H9 (cell line): ENCODE measurements at regions not wholly inside any gene's neighbourhood (a gene's known extent, or its start where the extent isn't known, plus 50 kb on each side); places are given as distances from the start of the nearest gene placed in this dataset.

ENCODE experiments used
- DNase-seq: peaks from one replicate; pipeline ENCODE4 v3.0.0-alpha.2; 2017
- H2AFZ ChIP-seq: one replicate; pipeline ENCODE4 v1.6.1; 2013; ENCODE audit warnings: mild to moderate bottlenecking, low read length, control low read depth, moderate library complexity
- H2AK5ac ChIP-seq: 2 replicates; pipeline ENCODE4 v1.6.1; 2013; ENCODE audit warnings: low read length, control low read depth, mixed read lengths; ENCODE audit not compliant: insufficient read length
- H2BK120ac ChIP-seq: one replicate; pipeline ENCODE4 v1.6.1; 2013; ENCODE audit warnings: low read depth, mild to moderate bottlenecking, low read length, control low read depth, inconsistent platforms; ENCODE audit not compliant: poor library complexity, severe bottlenecking
- H2BK12ac ChIP-seq: 2 replicates; pipeline ENCODE4 v1.6.1; 2013; ENCODE audit warnings: low read length, control low read depth, mixed read lengths, low read depth; ENCODE audit not compliant: insufficient read length
- H2BK15ac ChIP-seq: 2 replicates; pipeline ENCODE4 v1.6.1; 2013; ENCODE audit warnings: low read depth, low read length, control low read depth
- H2BK20ac ChIP-seq: one replicate; pipeline ENCODE4 v1.6.1; 2013; ENCODE audit warnings: low read depth, mild to moderate bottlenecking, low read length, control low read depth, inconsistent platforms; ENCODE audit not compliant: poor library complexity, severe bottlenecking
- H2BK5ac ChIP-seq: 2 replicates; pipeline ENCODE4 v1.6.1; 2013; ENCODE audit warnings: low read length, control low read depth, mixed read lengths; ENCODE audit not compliant: insufficient read length
- H3K14ac ChIP-seq: 2 replicates; pipeline ENCODE4 v1.6.1; 2013; ENCODE audit warnings: low read length, control low read depth; ENCODE audit not compliant: insufficient read depth
- H3K18ac ChIP-seq: 2 replicates; pipeline ENCODE4 v1.6.1; 2013; ENCODE audit warnings: low read depth, mild to moderate bottlenecking, mixed read lengths, low read length, control low read depth; ENCODE audit not compliant: insufficient read length
- H3K23ac ChIP-seq: 2 replicates; pipeline ENCODE4 v1.6.1; 2013; ENCODE audit warnings: low read length, control low read depth, mixed read lengths, low read depth; ENCODE audit not compliant: insufficient read length
- H3K23me2 ChIP-seq: 2 replicates; pipeline ENCODE4 v1.6.1; 2013; ENCODE audit warnings: low read depth, mild to moderate bottlenecking, mixed read lengths, low read length, control low read depth; ENCODE audit not compliant: insufficient read length, poor library complexity, severe bottlenecking
- H3K27ac ChIP-seq: 2 replicates; pipeline ENCODE4 v1.5.1; 2013; ENCODE audit warnings: low read length, control low read depth, mixed read lengths, low read depth; ENCODE audit not compliant: insufficient read length
- H3K27me3 ChIP-seq: 2 replicates; pipeline ENCODE4 v1.6.1; 2013; ENCODE audit warnings: low read length, control low read depth, inconsistent platforms; ENCODE audit not compliant: insufficient read depth
- H3K4ac ChIP-seq: 2 replicates; pipeline ENCODE4 v1.6.1; 2013; ENCODE audit warnings: low read depth, mild to moderate bottlenecking, control low read depth, inconsistent platforms, low read length, moderate library complexity
- H3K4me1 ChIP-seq: 2 replicates; pipeline ENCODE4 v1.6.1; 2013; ENCODE audit warnings: low read length, control low read depth, inconsistent platforms; ENCODE audit not compliant: insufficient read depth
- H3K4me2 ChIP-seq: 2 replicates; pipeline ENCODE4 v1.6.1; 2013; ENCODE audit warnings: low read length, control low read depth, mixed read lengths; ENCODE audit not compliant: insufficient read length, insufficient read depth
- H3K56ac ChIP-seq: 2 replicates; pipeline ENCODE4 v1.6.1; 2013; ENCODE audit warnings: low read depth, mild to moderate bottlenecking, mixed read lengths, low read length, control low read depth; ENCODE audit not compliant: insufficient read length
- H3K79me1 ChIP-seq: 2 replicates; pipeline ENCODE4 v1.6.1; 2013; ENCODE audit warnings: low read depth, mild to moderate bottlenecking, moderate library complexity, low read length, control low read depth, inconsistent platforms; ENCODE audit not compliant: insufficient read depth, poor library complexity, severe bottlenecking
- H3K79me2 ChIP-seq: 2 replicates; pipeline ENCODE4 v1.6.1; 2013; ENCODE audit warnings: low read length, control low read depth, inconsistent platforms; ENCODE audit not compliant: insufficient read depth
- H3K9ac ChIP-seq: 2 replicates; pipeline ENCODE4 v1.6.1; 2013; ENCODE audit warnings: low read length, control low read depth, mixed read lengths; ENCODE audit not compliant: insufficient read length; ENCODE audit errors: extremely low read depth
- H3K9me3 ChIP-seq: one replicate; pipeline ENCODE4 v1.6.1; 2013; ENCODE audit warnings: low read depth, low read length, inconsistent platforms; ENCODE audit not compliant: control insufficient read depth
- H3T11ph ChIP-seq: one replicate; pipeline ENCODE4 v1.6.1; 2013; ENCODE audit warnings: mild to moderate bottlenecking, low read length, control low read depth, inconsistent platforms
- H4K20me1 ChIP-seq: one replicate; pipeline ENCODE4 v1.6.1; 2013; ENCODE audit not compliant: control insufficient read depth, insufficient read length, insufficient read depth
- H4K5ac ChIP-seq: 2 replicates; pipeline ENCODE4 v1.6.1; 2013; ENCODE audit warnings: low read depth, mild to moderate bottlenecking, mixed read lengths, low read length, control low read depth; ENCODE audit not compliant: insufficient read length
- H4K8ac ChIP-seq: replicated peaks from 2 replicates; pipeline ENCODE4 v1.6.1; 2013; ENCODE audit warnings: low read length, control low read depth, mixed read lengths, low read depth; ENCODE audit not compliant: insufficient read length
- H4K91ac ChIP-seq: 2 replicates; pipeline ENCODE4 v1.6.1; 2013; ENCODE audit warnings: low read depth, mild to moderate bottlenecking, moderate library complexity, mixed read lengths, low read length, control low read depth; ENCODE audit not compliant: insufficient read length
- H3K27ac Mint-ChIP-seq, 3 experiments: 2 replicates in 2 of 3; 3 replicates in 1 of 3; pipeline ENCODE4 v1.8.0; 2020 to 2021; ENCODE audit warnings: mixed read lengths in 3 of 3, mild to moderate bottlenecking in 1 of 3, moderate library complexity in 1 of 3
- H3K27me3 Mint-ChIP-seq: 2 replicates; pipeline ENCODE4 v1.8.0; 2021; ENCODE audit warnings: low read depth, mild to moderate bottlenecking, moderate library complexity, mixed read lengths
- H3K36me3 Mint-ChIP-seq, 3 experiments: 2 replicates in 2 of 3; 3 replicates in 1 of 3; pipeline ENCODE4 v1.8.0; 2020 to 2021; ENCODE audit warnings: low read depth in 3 of 3, mixed read lengths in 3 of 3; ENCODE audit not compliant: insufficient read depth in 1 of 3
- H3K4me1 Mint-ChIP-seq, 2 experiments: 2 replicates each; pipeline ENCODE4 v1.8.0; 2020; ENCODE audit warnings: mixed read lengths in 2 of 2
- H3K4me3 Mint-ChIP-seq, 2 experiments: 2 replicates in 1 of 2; 3 replicates in 1 of 2; pipeline ENCODE4 v1.8.0; 2020 to 2021; ENCODE audit warnings: mild to moderate bottlenecking in 2 of 2, mixed read lengths in 2 of 2, moderate library complexity in 1 of 2
- H3K9me3 Mint-ChIP-seq, 2 experiments: 2 replicates in 1 of 2; 3 replicates in 1 of 2; pipeline ENCODE4 v1.8.0; 2020; ENCODE audit warnings: mild to moderate bottlenecking in 2 of 2, mixed read lengths in 2 of 2, moderate library complexity in 1 of 2
- CTCF ChIP-seq: fragments of 200-600 bp; sonication (generic); conservative IDR thresholded peaks from 3 replicates; pipeline ENCODE4 v1.8.0; 2021; ENCODE audit warnings: antibody characterized with exemption, mild to moderate bottlenecking
- WGBS: extraction: QIAGEN DNeasy Blood & Tissue Kit; methylation state at CpG from one replicate; pipeline ENCODE4 v1.1.7; 2013; ENCODE audit warnings: missing lambda C conversion rate, low lambda C conversion rate, mixed read lengths; ENCODE audit not compliant: insufficient read length; ENCODE audit errors: extremely low coverage; 5-methylcytosine and 5-hydroxymethylcytosine counted together

- no peak overlapping the region for H3K18ac ChIP-seq
- H3K9me3 Mint-ChIP-seq: peaks cover 0 to 4% of the 10 kb centered on the region in 2 experiments; a peak in 3 of 5 replicates
- H2BK15ac ChIP-seq: no peak overlapping the region
- H3K4me1 Mint-ChIP-seq: peaks cover 7 to 9% of the 10 kb centered on the region in 2 experiments
- peak overlapping the region in 1 of 3 experiments; percentile 25; a peak in 1 of 7 replicates for H3K27ac Mint-ChIP-seq
- no peak overlapping the region for H3T11ph ChIP-seq
- H3K4me1 ChIP-seq: no peaks in the 10 kb centered on the region
- no peak overlapping the region for H2AFZ ChIP-seq
- H2BK120ac ChIP-seq: no peak overlapping the region
- no peak overlapping the region for H2BK5ac ChIP-seq
- H3K23me2 ChIP-seq: no peaks in the 10 kb centered on the region
- H3K36me3 Mint-ChIP-seq: no peaks in the 10 kb centered on the region
- H3K4me3 Mint-ChIP-seq: no peak overlapping the region
- H2BK20ac ChIP-seq: no peak overlapping the region
- no peak overlapping the region for H3K27ac ChIP-seq
- no peak overlapping the region for H4K91ac ChIP-seq
- no peak overlapping the region for H3K56ac ChIP-seq
- H3K14ac ChIP-seq: no peak overlapping the region
- H3K4ac ChIP-seq: no peak overlapping the region
- H3K27me3 ChIP-seq: no peaks in the 10 kb centered on the region
- no peaks in the 10 kb centered on the region for H3K79me1 ChIP-seq
- H3K23ac ChIP-seq: no peak overlapping the region
- H3K79me2 ChIP-seq: no peaks in the 10 kb centered on the region
- H3K9me3 ChIP-seq: no peaks in the 10 kb centered on the region
- no peak overlapping the region for H3K4me2 ChIP-seq
- no peaks in the 10 kb centered on the region; the same call in 1 of the 2 replicates for H3K27me3 Mint-ChIP-seq
- no peak overlapping the region for H2BK12ac ChIP-seq
- H3K9ac ChIP-seq: no peak overlapping the region
- no peak for DNase-seq
- no peak overlapping the region for H2AK5ac ChIP-seq
- H4K20me1 ChIP-seq: no peaks in the 10 kb centered on the region
- WGBS: no CpG with 5 or more reads among the region's 26 CpGs
- no peak for TF ChIP-seq CTCF
- H4K8ac ChIP-seq: no peak overlapping the region
- no peak overlapping the region for H4K5ac ChIP-seq
Observed at GRCh38 chr17:55561316-55561972, 50.2 kb upstream of the SMIM36 start.
